Activated T-cell treated with anti-CD3 and anti-CD28 coated beads, Interleukin-2, amount 50 U/mL, for 72 hours (primary cell): ENCODE measurements at regions not wholly inside any gene's neighbourhood (a gene's known extent, or its start where the extent isn't known, plus 50 kb on each side); places are given as distances from the start of the nearest gene placed in this dataset.
A peak's percentile ranks its signal among the peaks of the same experiment; 100 is the strongest.
"Not testable (repeated sequence)": the region's sequence is repeated elsewhere in the genome, so short reads cannot be mapped to it uniquely, and the experiment has no call there.

Experiments used
- ATAC-seq, 2 donors: fragments of 150-1000 bp; cut with Tn5 transposase; replicated peaks in 1 of 2; 2 replicates each; pipeline ENCODE4 v1.10.0; 2021; ENCODE audit warnings: moderate library complexity in 2 of 2, mild to moderate bottlenecking in 1 of 2
- DNase-seq, 2 donors: peaks; one replicate each; pipeline ENCODE4 v3.0.0; 2021 to 2022; ENCODE audit warnings: mixed read lengths in 1 of 2
- H3K27ac Mint-ChIP-seq: one replicate; pipeline ENCODE4 v1.8.0; 2022; ENCODE audit warnings: mild to moderate bottlenecking, moderate library complexity, mixed read lengths
- H3K27me3 Mint-ChIP-seq: one replicate; pipeline ENCODE4 v1.8.0; 2022; ENCODE audit warnings: low read depth, mixed read lengths
- H3K36me3 Mint-ChIP-seq, 2 donors: one replicate each; pipeline ENCODE4 v1.8.0; 2022; ENCODE audit warnings: mixed read lengths in 2 of 2, mild to moderate bottlenecking in 1 of 2; ENCODE audit not compliant: insufficient read depth in 2 of 2
- H3K4me1 Mint-ChIP-seq: one replicate; pipeline ENCODE4 v1.8.0; 2022; ENCODE audit warnings: low read depth, mixed read lengths
- H3K4me3 Mint-ChIP-seq, 2 donors: one replicate each; pipeline ENCODE4 v1.8.0; 2022; ENCODE audit warnings: mild to moderate bottlenecking in 2 of 2, mixed read lengths in 2 of 2, moderate library complexity in 2 of 2
- H3K9me3 Mint-ChIP-seq, 2 donors: one replicate each; pipeline ENCODE4 v1.8.0; 2022; ENCODE audit warnings: mixed read lengths in 2 of 2

GRCh38 chr13:18948012-18948663 is 233.5 kb downstream of the TUBA3C start:
- ATAC-seq, result no peak
- no peak for DNase-seq
- Mint-ChIP-seq H3K27me3 (no peaks in the 10 kb centered on the region), H3K27ac (no peak overlapping the region), H3K4me3 (no peak overlapping the region), H3K36me3 (no peaks in the 10 kb centered on the region), H3K9me3 (no peaks in the 10 kb centered on the region), H3K4me1 (no peaks in the 10 kb centered on the region)

DNA sequence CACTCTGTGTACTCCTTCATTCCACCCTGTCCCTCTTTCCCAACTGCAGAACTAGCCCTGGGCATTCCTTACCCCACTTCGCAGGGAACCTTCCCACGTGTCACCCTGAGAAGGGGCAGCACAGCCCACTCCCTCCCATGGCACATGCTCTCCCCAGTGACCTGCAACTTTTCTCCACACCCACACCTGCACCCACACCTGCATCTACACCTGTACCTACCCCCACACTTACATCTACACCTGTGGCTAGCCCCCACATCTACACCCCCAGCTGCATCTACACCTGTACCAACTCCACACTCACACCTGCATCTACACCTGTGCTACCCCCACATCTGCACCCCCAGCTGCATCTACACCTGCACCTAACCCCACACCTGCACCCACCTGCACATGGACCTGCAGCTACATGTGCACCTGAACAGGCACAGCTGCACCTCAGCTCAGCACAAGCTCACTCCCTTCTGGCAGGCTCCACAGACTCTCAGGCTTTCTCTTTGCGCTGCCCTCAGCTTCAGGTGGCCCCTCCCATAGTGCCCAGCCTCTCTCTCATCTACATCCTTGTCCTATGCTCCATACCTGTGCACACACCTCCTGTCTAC is 234.1 kb downstream of the TUBA3C start:
- Mint-ChIP-seq H3K27me3 (no peaks in the 10 kb centered on the region), H3K9me3 (no peaks in the 10 kb centered on the region), H3K36me3 (no peaks in the 10 kb centered on the region), H3K4me3 (no peak overlapping the region), H3K4me1 (no peaks in the 10 kb centered on the region), H3K27ac (no peak overlapping the region)
- DNase-seq, result no peak
- ATAC-seq, result no peak

- Mint-ChIP-seq H3K4me1 (no peaks in the 10 kb centered on the region), H3K27me3 (no peaks in the 10 kb centered on the region), H3K36me3 (no peaks in the 10 kb centered on the region), H3K9me3 (no peaks in the 10 kb centered on the region), H3K27ac (no peak overlapping the region), H3K4me3 (no peak overlapping the region)
- no peak for DNase-seq
- no peak for ATAC-seq
Observed at GRCh38 chr13:18946738-18947137, 234.9 kb downstream of the TUBA3C start.

DNA sequence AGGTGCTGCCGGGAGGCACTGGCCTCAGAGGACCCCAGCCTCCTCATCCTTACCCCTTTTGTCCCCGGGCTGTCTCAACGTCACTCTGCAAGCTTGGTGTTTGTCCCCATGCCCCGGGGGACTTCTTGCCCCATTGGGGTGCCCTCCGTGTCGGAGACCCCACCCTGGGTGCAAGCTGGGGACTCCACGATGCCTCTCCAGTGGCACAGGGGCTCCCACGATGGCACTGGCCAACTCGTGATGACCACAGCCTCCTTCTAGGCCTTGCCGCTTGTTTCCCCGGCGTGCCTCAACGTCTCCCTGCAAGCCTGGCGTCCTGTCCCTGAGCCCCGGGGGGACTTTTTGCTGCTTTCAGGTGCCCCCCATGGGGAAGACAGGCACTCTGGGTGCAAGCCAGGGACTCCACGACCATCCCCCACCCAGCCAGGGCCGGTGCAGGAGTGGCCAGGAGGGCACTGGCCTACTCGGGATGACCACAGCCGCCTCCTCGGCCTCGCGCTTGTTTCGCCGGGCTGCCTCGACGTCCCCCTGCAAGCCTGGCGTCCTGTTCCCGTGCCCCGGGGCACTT is 237.0 kb downstream of the TUBA3C start:
- H3K27me3 Mint-ChIP-seq, result no peaks in the 10 kb centered on the region
- ATAC-seq, result no peak
- H3K27ac Mint-ChIP-seq, result no peak overlapping the region
- no peaks in the 10 kb centered on the region for H3K4me1 Mint-ChIP-seq
- no peak overlapping the region for H3K4me3 Mint-ChIP-seq
- no peak for DNase-seq
- H3K9me3 Mint-ChIP-seq, result no peaks in the 10 kb centered on the region
- H3K36me3 Mint-ChIP-seq, result no peaks in the 10 kb centered on the region

DNA sequence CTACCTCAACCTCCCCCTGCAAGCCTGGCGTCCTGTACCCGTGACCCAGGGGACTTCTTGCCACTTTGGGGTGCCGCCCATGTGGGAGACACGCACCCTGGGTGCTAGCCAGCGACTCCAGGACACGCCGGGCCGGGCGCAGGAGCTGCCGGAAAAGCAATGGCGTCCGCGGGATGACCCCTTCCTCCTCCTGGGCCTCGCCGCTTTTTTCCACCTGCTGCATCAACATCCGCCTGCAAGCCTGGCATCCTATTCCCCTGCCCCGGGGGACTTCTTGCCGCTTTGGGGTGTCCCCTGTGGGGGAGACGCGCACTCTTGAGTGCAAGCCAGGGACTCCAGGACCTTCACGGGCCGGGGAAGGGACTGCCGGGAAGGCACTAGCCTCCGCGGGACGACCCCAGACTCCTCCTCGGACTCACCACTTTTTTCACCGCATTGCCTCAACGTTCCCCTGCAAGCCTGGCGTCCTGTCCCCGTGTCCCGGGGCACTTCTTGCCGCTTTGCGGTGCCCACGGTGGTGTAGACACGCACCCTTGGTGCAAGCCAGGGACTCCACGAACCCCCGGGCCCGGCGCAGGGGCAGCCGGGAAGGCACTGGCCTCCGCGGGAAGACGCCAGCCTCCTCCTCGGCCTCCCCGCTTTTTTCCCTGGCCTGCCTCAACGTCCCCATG is 237.8 kb downstream of the TUBA3C start:
- no peak overlapping the region for H3K4me3 Mint-ChIP-seq
- no peaks in the 10 kb centered on the region for H3K27me3 Mint-ChIP-seq
- DNase-seq (no peak), ATAC-seq (no peak)
- no peaks in the 10 kb centered on the region for H3K36me3 Mint-ChIP-seq
- H3K27ac Mint-ChIP-seq, result no peak overlapping the region
- H3K4me1 Mint-ChIP-seq, result no peaks in the 10 kb centered on the region
- no peaks in the 10 kb centered on the region for H3K9me3 Mint-ChIP-seq

- DNase-seq (no peak), ATAC-seq (no peak)
- Mint-ChIP-seq H3K27ac (no peak overlapping the region), H3K27me3 (no peaks in the 10 kb centered on the region), H3K9me3 (no peaks in the 10 kb centered on the region), H3K36me3 (no peaks in the 10 kb centered on the region), H3K4me1 (no peaks in the 10 kb centered on the region), H3K4me3 (no peak overlapping the region)
Observed at GRCh38 chr13:18943273-18943672, 238.4 kb downstream of the TUBA3C start.

GRCh38 chr13:18936104-18936503 is 245.5 kb downstream of the TUBA3C start:
- H3K27me3 Mint-ChIP-seq, result no peaks in the 10 kb centered on the region
- no peak for ATAC-seq
- H3K4me3 Mint-ChIP-seq, result no peak overlapping the region
- no peak overlapping the region for H3K27ac Mint-ChIP-seq
- H3K4me1 Mint-ChIP-seq, result no peaks in the 10 kb centered on the region
- no peak for DNase-seq
- H3K9me3 Mint-ChIP-seq, result peaks cover 0 to 4% of the 10 kb centered on the region in 2 donors
- no peaks in the 10 kb centered on the region for H3K36me3 Mint-ChIP-seq

DNA sequence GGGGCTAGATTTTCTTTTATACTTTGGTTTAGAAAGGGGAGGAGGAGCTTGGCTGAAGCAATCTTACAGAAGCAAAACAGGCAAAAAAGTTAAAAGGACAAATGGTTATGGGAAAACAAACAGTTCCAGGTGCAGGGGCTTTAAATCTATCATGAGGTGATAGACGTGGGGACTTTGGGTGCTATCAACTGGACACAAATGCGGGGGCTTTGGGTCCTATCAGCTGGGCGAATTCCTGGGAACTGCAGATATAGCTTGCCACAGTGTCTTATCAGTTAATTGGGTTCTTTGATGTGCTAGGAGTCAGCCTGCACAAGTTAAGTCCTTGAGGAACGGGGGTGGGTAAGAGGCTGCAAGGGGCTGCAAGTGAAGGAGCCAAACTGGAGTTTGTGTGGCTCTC is 260.6 kb downstream of the TUBA3C start:
- no peak overlapping the region for H3K27ac Mint-ChIP-seq
- H3K9me3 Mint-ChIP-seq, result no peaks in the 10 kb centered on the region
- no peak for ATAC-seq

GRCh38 chr13:18905096-18905495 is 276.5 kb downstream of the TUBA3C start:
- not testable (repeated sequence) for H3K4me1 Mint-ChIP-seq, DNase-seq, H3K36me3 Mint-ChIP-seq, H3K27ac Mint-ChIP-seq, ATAC-seq, H3K27me3 Mint-ChIP-seq, H3K4me3 Mint-ChIP-seq
- peaks cover 7 to 22% of the 10 kb centered on the region in 2 donors for H3K9me3 Mint-ChIP-seq

More for the DNA sequence above, 260.6 kb downstream of the TUBA3C start:
- H3K4me1 Mint-ChIP-seq, result no peaks in the 10 kb centered on the region
- H3K27me3 Mint-ChIP-seq, result no peaks in the 10 kb centered on the region
- no peak overlapping the region for H3K4me3 Mint-ChIP-seq
- DNase-seq, result no peak
- H3K36me3 Mint-ChIP-seq, result no peaks in the 10 kb centered on the region

GRCh38 chr13:18895411-18895810 is 286.2 kb downstream of the TUBA3C start:
- not testable (repeated sequence) for H3K4me1 Mint-ChIP-seq, H3K36me3 Mint-ChIP-seq, H3K4me3 Mint-ChIP-seq, H3K9me3 Mint-ChIP-seq, ATAC-seq, H3K27me3 Mint-ChIP-seq, DNase-seq, H3K27ac Mint-ChIP-seq

DNA sequence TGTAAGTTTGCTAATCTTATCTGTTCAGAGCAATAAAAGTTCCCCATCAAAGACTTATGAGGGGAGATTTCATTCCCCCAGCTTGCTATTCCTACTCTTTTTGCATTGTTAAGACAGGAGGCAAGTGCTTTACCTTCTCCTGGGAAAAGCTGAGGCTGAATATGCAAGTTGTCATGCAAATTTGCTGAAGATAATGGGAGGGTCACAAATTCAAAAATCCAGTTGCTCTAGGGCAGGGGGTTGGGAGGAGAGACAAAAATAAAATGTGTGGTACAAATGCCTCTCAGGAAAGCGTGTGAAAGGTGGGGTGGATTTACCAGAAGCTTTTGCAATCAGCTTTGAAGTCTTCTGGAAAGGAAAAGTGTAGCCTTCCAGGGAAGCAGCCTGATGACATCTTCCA is 290.4 kb downstream of the TUBA3C start:
- not testable (repeated sequence) for H3K36me3 Mint-ChIP-seq, H3K4me1 Mint-ChIP-seq, H3K27me3 Mint-ChIP-seq, DNase-seq, H3K9me3 Mint-ChIP-seq, H3K4me3 Mint-ChIP-seq, H3K27ac Mint-ChIP-seq, ATAC-seq

DNA sequence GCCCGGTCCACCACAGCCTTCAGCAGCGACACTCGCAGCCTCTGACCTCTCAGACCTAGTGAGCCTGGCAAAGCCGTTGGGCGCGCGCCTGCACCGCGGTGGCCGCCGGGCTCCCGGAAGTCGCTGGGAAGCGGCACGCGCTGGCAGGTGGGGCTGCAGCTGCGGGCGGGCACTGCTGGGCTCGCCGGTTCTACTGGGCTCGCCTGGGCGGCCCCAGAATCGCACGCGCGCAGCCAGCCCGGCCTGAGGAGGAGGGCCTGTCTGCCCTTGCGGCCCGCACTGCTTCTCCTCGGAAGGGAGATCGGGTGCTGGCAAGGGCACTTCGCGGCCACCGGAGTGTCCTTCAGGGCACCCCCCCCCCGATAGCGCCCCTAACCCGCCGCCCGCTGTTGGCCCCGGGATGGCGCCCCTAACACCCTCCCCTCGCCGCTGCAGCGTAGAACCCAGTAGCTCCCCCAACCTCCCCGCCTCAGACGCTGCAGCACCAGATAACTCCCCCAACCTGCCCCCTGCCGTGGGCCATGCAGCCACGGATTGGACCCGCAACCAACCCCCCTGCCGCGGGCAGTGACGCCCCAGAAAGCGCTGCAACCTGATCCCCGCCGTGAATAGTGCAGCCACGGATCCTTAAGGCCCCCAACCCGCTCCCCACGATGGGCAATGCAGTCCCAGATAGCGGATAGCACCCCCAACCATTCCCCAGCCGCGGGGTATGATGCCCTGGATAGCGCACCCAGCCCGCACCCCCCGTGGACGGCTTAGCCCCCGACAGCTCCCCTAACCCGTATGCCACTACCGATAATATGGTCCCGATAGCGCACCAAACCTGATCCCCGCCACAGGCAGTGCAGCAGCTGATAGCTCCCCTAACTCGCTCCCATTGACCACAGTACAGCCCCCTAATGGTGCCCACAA is 306.5 kb downstream of the TUBA3C start:
- not testable (repeated sequence) for H3K27ac Mint-ChIP-seq, H3K4me1 Mint-ChIP-seq, H3K27me3 Mint-ChIP-seq, H3K36me3 Mint-ChIP-seq, H3K9me3 Mint-ChIP-seq
- peak overlapping the region in 1 of 2 donors; percentile 40 for H3K4me3 Mint-ChIP-seq
- ATAC-seq (peak; percentile 49 to 57), DNase-seq (peak in 1 of 2 donors; percentile 1)

GRCh38 chr13:18870557-18870956 is 311.1 kb downstream of the TUBA3C start:
- not testable (repeated sequence) for H3K27me3 Mint-ChIP-seq, H3K4me3 Mint-ChIP-seq, H3K4me1 Mint-ChIP-seq

More at GRCh38 chr13:18870557-18870956, 311.1 kb downstream of the TUBA3C start:
- not testable (repeated sequence) for ATAC-seq, H3K27ac Mint-ChIP-seq, H3K9me3 Mint-ChIP-seq, DNase-seq, H3K36me3 Mint-ChIP-seq
